Dedifferentiated amniotic fluid mesenchymal stem cell (primary cell): ENCODE measurements at regions not wholly inside any gene's neighbourhood (a gene's known extent, or its start where the extent isn't known, plus 50 kb on each side); places are given as distances from the start of the nearest gene placed in this dataset.

Experiments used
- DNase-seq: peaks from one replicate; pipeline ENCODE4 v3.0.0-alpha.2; 2016; ENCODE audit errors: extremely low spot score

GRCh38 chr20:39576771-39577170, 614.6 kb downstream of the DHX35 start:
- DNase-seq = no peak

DNA sequence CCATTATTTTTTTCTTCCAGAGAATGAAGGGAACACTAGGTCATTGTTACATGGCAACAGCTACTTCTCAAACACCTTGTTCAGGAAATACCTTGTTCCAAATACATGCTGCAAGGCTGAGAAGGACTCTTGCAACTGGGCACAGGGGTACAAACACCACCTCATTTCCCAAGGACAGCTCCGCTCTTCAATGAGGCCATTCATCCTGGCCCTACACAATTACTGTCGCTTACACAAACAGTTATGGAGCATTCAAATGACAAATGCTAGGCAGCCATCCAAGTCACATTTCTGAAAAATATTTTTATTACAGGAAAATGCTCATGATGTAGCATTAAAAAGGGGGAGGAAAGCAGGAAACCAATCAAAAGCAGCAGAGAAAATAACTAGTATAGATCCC, 611.9 kb downstream of the DHX35 start:
- no peak for DNase-seq

- DNase-seq = no peak
Measured at GRCh38 chr20:39571171-39571570, 609.0 kb downstream of the DHX35 start.

- no peak for DNase-seq
Measured at GRCh38 chr20:39568109-39568508, 606.0 kb downstream of the DHX35 start.

DNA sequence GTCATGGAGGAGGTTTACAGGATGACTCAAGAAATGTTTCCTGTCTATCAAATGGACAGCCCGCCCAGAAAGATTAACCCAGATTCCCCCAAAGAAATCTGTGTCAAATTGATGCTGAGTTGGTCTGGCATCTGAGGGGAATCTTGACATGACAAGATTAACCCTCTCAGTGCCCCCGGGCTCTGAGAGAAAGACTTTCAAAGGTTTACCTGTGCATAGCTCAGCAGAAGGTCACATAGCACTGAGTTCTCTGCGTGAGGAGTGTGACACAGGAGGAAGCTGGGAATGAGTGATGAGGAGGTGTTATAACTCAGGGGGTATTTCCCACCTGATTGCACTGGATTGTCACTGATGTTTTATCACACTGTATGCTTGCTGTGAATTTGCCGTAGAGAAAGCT, 601.2 kb downstream of the DHX35 start:
- no peak for DNase-seq

GRCh38 chr20:39554341-39554740, 592.2 kb downstream of the DHX35 start:
- DNase-seq = no peak

DNA sequence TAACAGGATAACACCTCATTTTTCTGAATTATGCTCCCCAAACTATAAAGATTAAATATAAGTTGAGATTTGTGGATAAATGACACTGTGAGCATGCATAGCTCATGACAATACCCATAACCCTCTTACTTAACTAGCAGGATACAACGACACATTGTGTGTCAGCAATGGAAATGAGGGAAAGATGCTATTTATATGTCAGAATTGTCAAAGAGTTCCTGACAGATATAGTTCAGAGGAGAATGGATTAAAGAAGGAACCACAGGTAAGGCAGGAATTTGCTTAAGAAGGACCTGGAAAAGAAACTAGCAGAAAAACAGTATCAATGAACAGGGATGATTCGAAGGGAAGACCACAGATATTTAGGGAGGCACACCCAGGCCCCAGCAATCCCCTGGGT, 591.0 kb downstream of the DHX35 start:
- no peak for DNase-seq

- DNase-seq = no peak
Measured at GRCh38 chr20:39549733-39550132, 587.6 kb downstream of the DHX35 start.

- DNase-seq = no peak
Measured at GRCh38 chr20:39547546-39548408, 585.6 kb downstream of the DHX35 start.

DNA sequence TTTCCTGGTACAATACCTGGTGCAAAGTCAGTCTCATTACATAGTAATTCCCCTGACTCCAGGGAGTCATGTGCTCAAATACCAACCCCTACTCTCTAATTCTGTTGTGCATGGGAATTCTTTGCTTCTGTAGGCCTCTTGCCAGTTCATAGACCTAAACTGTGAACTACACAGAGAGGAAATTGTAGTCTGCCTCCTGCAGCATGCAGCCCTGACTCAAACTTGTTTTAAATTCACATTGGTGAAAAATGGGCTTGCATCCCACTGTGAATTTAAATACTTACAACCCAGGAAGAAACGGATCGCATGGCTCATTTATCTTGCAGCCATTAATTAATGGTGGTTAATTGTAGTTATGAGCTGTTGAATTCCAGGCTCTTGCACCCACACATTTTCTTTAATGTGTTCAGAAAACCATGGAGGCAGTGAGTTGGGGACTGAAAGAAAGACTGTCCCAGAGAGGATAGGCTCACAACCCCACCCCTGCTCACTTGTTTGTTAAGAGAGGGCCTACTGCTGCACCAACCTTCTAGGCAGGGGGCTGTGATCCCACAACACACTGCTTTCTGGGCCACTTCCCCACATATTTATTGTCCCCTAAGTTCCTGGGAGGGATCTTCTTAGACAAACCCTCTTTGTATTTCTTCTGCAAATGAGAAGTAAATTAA, 579.1 kb downstream of the DHX35 start:
- DNase-seq = no peak

- DNase-seq = no peak
Measured at GRCh38 chr20:39538317-39538716, 576.2 kb downstream of the DHX35 start.

DNA sequence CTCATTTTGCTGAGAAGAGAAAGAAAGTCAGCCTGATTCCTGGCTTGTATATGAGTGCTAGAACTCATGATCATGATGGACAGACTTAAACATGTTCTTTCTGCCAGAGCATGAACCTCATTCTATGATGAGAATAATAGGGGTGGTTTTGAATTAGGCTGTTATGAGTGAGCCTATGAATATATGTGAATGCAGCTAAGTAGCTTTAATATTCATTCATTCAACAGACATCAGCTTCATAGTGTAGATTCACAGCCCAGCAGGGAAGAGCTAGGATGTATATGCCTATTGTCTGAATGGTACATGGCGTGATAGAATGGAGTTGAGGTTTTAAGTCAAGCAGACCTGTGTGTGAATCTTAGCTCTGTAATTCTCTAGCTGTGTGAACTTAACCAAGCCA, 573.2 kb downstream of the DHX35 start:
- DNase-seq = no peak

DNA sequence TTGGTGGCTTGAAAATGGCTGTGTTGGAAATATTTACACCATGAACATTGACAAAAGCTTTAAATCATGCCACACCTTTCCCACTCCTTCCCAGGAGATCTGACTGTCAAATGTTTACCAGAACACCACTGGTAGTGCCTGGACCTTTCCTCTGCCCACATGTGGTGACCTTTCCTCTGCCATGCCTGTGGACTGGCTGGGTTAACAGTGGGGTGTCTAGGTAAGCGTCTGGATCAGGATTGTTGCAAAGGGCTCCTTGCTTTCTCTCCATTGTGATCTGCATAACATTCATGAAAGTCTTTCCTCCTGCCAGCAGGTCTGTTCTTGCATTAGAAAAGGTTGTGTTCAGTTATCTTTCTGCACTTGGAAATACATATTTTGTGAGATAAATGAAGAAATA, 572.7 kb downstream of the DHX35 start:
- no peak for DNase-seq

DNA sequence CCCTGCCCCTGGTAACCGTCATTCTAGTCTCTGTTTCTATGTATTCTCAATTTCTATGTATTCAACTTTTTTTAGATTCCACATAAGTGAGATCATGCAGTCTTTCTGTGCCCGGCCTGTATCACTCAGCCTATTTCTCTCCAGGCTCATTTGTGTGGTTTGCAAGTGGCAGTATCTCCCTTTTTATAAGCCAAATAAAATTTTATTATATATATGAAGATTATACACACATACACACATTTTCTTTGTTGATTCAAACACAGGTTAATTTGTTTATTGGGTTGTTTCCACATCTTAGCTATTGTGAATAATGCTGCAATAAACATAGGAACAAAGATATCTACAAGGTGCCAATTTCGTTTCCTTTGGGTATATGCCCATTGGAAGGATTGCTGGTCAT, 571.7 kb downstream of the DHX35 start:
- no peak for DNase-seq

DNA sequence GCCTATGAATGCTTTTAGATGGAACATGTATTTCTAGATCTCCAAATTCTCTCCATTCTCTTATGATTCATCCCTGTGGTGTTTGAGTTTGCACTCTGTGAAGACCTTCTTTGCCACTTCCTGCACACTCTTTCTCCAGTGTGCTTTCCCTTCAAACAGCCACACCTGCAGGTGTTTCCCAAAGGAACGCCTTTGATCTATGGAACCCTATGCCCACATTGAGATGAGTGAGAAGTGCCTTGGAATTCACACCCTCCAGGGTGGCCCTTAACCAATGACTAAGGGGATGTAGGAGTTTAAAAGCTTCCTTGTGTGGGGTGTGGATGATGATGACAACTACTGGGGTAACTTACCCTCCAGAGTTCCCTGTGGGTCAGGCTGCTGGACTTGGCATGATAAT, 570.1 kb downstream of the DHX35 start:
- DNase-seq = no peak

DNA sequence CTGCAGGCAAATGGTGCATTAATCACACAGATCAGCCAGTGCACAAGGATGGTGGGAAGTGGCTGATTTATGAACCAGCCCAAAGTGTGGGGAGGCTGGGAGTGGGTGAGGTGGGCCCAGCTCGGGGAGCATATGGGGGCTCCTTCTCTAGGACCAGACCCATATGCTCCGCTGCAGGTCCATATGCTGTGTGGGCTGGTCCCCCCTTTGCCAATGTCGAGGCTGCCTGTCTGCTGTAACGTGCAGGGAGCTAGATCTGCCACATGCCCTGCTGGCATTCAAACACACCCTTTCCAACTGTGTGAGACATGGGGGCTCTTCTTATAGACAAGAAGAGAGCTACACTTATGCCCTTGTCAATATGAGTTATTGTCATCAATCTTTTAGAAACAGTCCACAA, 566.3 kb downstream of the DHX35 start:
- DNase-seq = no peak

DNA sequence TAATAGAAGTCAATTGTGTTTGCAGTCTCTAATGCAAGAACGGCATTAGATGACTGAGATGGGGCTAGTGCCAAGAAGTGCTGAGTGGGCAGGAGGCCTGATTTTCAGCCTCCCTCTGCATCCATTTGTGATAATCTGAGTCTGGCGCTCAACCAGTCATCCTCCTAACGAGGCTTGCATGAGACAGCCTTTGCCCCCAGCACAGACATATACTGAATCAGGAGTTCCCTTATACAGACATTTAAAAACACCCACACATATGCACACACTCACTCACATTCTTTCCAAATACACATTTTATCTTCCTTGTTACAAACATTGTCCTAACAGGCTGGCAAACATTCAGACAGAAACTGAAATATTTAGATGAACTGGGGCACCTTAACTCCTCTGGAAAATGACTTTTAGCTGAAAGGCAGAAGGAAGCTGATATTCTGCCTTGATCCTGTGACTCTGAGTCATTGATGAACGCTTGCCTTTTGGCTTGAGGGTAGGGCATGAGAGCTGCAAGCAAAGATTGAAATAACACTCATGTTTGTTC, 562.3 kb downstream of the DHX35 start:
- DNase-seq = no peak

GRCh38 chr20:39523405-39523804, 561.3 kb downstream of the DHX35 start:
- DNase-seq = no peak

GRCh38 chr20:39518654-39519053, 556.5 kb downstream of the DHX35 start:
- no peak for DNase-seq

DNA sequence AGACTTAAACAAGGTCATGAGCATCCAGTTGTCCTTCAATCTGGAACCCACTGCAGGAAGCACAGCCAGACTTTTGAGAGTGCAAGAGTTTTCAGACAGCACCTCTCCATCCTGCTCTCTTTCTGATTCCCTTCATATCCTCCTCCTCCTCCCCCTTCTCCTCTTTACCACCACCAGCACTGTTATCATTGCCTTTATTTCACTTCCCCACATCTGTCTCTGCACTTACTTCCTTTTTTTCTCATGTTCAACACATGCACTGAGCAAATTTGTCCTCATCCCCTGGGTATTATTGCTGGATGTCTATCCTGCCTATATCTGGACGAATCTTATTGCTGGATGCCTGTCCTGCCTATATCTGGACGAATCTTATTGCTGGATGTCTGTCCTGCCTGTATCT, 554.8 kb downstream of the DHX35 start:
- no peak for DNase-seq

DNA sequence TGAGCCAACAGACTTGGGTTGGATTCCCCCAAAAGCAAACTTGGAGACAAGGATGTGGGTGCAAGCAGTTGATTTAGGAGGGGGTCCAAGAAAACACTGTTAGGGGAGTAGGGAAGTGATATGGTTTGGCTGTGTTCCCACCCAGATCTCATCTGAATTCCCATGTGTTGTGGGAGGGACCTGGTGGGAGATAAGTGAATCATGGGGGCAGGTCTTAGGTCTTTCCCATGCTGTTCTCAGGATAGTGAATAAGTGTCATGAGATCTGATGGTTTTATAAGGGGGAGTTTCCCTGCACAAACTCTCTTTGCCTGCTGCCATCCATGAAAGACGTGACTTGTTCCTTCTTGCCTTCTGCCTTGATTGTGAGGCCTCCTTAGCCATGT, 542.6 kb downstream of the DHX35 start:
- no peak for DNase-seq

DNA sequence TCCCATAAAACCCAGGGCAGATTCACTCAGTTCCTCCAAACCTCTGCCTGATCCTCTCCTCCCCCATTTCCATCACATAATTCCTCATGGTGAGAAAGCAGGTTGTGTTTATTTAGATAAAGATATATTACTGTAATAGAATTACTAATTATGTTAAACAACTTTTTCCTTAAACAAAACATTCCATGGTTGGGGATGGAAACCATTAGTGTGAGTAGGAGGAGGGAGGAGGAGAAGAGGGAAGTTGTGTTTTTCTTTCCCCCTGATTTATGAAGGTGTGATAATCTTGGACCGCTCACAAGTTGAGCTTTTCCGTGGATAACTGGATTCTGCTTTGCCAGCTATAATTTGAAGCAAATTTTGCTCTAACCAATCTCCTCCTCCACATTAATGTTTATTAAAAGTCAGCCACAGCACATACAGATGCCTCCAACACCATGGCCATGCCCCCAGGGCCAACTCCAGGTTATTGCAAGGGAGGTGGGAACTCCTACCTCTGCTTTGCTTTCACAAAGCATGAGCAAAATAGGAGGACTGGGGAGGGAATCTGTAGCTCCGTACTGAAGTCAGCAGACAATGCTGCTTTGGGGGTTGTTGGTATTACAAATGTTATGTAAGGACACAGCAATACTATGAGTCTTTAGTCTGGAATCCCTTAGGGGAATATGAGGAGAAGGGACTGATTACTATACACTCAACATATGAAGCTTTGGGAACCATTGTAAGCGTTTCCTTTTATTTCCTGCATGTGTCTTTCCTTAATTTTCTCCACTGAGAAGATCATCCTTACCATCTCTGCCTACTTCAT, 542.0 kb downstream of the DHX35 start:
- no peak for DNase-seq
